ENCODE measurements at regions not wholly inside any gene's neighbourhood (a gene's known extent, or its start where the extent isn't known, plus 50 kb on each side); places are given as distances from the start of the nearest gene placed in this dataset.

DNA sequence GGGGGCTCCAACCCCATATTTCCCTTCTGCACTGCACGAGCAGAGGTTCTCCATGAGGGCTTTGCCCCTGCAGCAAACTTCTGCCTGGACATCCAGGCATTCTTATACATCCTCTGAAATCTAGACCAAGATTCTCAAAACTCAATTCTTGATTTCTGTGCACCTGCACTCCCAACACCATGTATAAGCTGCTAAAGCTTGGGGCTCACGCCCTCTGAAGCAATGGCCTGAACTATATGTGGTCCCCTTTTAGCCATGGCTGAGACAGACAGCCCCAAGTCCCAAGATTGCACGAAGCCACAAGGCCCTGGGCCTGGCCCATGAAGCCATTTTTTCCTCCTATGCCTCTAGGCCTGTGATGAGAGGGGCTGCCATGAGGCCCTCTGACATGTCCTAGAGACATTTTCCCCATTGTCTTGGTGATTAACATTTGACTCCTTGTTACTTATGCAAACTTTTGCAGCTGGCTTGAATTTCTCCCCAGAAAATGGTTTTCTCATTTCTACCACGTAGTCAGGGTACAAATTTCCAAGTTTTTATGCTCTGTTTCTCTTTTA lies 468.0 kb upstream of the SLIT2 start:
- no peak for DNase-seq (ENCODE audit: low read depth)

DNA sequence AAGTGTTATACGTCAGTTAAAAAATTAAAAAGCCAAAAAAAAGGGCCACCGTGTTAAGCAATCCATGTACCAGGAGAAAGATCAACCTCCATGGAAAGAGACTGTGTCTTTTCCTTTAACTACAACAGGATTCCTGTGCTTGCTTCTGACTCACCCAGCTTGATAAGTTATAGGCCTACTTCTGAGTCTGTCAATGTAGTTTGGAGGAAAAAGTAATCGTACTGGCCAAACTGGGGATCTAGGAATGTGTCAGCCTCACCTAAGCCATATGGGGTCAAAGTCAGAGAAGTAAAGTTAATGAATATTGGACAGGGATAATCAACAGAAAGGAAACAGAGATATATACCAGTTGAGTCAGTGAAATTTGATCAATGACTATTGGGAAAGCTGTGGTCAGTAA lies 470.8 kb upstream of the SLIT2 start:
- no peak for DNase-seq (ENCODE audit: low read depth)

DNA sequence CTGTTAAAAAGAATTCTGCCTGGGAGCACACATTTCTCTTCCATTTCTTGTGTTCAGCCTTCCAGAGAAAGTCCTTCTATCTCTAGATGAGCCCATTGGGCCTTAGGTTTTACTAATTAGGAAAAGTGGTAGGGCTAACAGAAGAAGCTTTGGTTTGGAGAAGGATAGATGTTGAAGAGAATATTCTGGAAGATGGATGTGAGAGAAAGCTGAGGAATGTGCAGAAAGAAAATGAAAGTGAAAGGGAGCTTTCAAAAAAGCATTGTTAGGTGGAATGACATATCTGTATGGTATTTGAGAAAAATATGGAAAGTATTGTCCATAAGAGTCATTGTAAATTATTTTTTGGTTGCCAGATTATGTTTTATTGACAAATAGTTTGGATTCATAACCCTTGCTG lies 474.8 kb upstream of the SLIT2 start:
- DNase-seq (ENCODE audit: low read depth), result no peak

DNA sequence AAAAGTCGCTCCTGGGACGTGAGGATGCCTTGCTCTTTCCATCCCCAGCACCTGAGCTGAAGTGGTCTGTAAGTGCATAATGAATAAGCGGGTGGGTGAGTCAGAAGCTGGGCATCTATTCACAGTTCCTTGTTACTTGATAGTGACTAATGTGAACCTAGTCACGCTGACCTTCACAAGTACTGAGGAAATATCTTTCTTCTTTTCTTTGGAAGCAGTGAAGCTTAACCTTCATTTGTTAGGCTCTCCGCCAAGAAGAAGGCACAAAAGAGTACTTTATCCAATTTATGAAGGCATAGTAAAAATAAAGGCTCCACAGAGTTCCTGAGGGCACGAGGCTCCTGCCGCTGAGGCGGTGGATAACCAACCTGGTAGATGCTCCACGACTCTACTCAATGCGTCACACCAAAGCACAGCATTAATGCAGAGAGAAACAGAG lies 475.7 kb upstream of the SLIT2 start:
- DNase-seq (ENCODE audit: low read depth), result peak; percentile 52

DNA sequence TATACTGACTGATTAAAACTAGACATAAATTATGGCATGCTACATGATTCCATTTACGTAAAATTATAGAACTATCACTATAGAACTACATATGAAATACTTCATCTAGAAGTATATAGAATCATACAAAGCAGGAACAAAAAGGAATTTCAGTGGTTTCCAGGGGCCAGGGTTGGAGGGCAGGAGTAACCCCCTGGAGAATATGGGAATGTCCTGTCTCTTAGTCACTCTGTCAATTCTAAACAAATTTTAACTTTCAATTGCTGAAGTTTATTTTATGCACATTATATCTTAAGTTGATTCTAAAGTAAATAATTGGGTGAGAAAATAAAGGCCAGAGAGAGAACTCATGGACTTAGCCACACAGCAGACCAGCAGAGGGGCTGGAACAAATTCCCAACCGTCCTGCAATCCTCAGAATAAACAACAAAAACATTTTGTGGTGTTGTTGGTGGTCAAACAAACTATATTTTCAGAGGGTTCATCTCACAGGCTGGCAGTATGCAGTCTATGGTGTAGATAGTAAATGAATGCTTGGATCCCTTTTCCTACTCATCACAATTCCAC lies 476.9 kb upstream of the SLIT2 start:
- DNase-seq (ENCODE audit: low read depth), result no peak

DNA sequence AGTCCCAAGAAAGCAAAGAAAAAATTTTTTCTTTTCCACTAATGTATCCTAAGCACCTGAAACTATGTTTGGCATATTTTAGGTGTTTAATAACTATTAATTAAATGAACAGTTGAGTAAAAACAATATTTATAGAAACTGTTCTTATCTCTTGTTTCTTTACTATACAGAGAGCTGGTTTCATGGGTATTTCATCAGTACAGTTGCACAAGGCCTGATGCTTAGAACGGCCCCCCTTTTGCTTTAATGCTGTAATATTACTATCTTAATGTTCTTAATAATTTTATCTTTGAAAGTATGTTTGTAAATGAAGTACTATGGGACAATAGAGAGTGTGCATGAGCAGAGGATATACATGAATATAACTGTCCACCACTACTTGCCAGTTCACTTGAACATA lies 479.1 kb upstream of the SLIT2 start:
- DNase-seq (ENCODE audit: low read depth), result no peak

DNA sequence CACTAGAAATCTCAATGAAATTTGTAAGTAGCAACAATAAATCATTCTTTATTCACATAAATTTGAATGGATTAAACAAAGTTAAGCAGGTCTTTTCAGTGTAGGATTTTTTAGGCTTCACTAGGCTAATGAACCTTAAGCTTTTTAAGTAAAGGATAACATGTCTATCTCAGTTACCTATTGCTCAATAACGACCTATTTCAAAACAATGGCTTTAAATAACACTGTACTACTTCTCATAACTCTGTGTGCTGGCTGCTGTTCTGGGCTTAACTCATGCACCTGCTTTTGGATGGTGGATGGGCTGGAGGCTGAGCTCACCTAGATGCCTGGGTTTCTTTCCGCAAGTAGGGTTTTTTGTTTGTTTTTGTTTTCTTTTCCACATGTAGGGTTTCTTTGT lies 495.0 kb upstream of the SLIT2 start:
- DNase-seq (ENCODE audit: low read depth), result no peak

DNA sequence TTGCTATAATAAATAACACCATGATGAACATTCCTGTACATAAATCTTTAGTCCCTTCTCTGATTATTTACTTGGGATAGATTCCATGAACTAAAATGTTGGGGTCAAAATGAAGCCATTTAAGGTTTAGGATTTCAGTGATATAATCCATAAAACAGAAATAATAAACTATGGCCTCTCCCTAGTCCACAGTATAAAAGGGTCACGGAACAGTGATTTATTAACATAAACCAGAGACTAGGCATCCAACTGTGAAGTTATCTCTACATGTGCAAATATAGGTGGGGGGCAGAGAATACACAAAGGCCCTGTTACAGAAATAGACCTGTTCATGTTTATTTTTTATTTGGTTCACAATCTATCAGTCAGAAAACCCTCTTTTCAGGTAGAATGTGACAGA lies 499.1 kb upstream of the SLIT2 start:
- no peak for DNase-seq (ENCODE audit: low read depth)

DNA sequence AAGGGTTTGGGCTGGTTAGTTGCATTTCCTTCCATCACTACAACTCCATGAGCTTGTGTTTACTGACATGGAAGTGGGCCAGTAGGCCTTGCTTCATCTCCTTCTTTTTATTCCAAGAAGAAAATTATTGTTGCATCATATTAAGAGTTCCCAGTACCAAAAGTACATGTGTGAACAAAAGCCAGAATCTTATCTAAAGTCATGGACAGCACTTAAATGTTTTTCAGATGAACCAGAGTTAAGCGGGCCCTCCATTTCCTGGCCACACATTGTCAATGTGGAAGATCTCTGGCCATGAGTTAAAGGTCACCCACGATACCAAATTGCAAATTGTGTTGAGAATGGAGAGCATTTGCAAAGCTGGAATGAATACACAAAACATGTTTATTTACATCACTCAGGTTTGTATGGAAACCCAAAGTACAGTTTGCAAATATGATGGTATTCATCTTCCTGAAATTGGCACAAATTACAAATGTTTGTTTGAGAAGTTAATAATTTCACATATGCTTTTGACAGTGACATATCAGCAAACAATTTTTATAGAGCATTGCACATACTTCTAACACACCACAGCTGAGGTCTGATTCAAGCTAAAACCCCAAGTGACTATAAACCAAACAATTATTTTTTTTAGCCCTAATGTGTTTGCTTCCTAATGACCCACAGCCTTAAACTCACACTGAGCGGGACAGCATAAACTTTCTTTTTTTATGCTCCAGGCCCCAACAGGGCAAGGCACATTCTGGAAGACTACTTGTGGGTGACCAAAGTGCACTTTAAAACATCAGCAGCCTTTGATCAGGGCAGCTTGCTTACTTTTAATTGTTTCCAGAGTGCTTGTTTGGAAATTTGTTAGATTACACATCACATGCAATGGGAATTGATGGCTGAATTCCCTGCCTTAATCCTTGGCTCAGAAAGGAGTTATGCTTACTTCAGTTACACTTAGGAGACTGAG lies 502.9 kb upstream of the SLIT2 start:
- DNase-seq (ENCODE audit: low read depth), result peak; percentile 93

DNA sequence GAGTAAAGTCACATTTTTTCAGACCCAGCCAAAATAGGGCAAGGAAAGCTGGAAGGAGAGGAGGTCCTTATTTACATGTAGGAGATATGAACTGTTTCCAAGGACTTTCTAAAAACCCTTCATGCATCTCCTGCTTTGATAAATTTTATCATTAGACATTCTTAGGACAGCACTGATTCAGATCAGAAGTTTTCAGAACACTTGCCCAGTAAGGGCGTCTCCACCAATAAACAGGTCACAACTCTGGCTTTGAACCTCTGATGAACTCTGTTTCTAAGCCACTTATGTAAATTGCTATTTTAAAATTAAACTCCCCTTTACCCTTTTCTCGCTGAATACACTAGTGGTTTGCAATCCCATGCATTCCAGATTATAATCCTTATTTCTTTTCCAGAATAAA lies 505.3 kb upstream of the SLIT2 start:
- no peak for DNase-seq (ENCODE audit: low read depth)

DNA sequence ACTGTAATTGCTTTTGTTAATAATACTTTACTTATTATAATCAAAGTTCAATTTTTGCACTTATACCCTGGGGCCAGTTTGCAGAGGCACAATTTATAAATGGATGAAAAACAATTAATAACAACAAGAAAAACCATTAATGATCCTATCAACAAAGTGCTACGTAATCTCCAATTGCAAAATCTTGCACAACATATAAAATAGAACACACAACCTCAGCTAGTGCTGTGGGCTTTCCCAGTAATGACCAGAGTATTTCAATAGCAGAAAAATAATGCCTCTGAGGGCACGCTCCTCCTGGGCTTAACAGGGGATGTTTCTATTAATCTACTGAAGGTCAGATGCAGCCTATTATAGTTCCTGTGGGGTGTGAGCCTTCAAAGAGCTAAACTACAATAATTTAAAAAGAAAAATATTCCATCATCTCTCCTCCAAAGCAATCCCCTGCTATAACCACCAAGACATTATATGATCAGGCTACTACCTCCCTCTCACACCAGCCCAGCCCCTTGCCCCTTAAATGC lies 508.5 kb upstream of the SLIT2 start:
- no peak for DNase-seq (ENCODE audit: low read depth)

DNA sequence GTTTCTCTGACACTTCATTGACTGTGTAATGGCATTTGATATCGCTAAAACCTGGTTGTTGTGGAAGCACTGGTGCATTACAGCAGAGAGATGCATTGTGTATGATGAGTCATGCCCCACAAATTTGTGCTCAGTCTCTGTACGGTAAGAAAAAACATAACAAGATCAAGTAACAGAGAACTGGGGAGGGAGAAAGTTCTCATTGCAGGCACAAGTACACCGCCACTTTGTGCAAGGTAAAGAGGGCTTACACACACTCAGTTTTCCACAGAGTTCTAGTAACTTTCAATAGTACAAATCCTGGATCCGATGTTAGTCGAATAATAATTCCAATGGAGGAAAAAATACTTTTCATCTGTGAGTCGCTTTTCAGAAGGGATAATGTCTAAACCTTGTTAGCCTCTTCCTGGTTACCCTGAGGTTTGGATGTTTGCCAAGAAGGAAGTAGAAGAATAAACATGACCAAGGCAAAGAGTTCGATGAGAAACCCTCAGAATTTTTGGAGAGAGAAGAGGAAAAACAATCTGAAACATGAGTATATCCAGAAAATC lies 512.5 kb upstream of the SLIT2 start:
- DNase-seq (ENCODE audit: low read depth), result peak; percentile 86

DNA sequence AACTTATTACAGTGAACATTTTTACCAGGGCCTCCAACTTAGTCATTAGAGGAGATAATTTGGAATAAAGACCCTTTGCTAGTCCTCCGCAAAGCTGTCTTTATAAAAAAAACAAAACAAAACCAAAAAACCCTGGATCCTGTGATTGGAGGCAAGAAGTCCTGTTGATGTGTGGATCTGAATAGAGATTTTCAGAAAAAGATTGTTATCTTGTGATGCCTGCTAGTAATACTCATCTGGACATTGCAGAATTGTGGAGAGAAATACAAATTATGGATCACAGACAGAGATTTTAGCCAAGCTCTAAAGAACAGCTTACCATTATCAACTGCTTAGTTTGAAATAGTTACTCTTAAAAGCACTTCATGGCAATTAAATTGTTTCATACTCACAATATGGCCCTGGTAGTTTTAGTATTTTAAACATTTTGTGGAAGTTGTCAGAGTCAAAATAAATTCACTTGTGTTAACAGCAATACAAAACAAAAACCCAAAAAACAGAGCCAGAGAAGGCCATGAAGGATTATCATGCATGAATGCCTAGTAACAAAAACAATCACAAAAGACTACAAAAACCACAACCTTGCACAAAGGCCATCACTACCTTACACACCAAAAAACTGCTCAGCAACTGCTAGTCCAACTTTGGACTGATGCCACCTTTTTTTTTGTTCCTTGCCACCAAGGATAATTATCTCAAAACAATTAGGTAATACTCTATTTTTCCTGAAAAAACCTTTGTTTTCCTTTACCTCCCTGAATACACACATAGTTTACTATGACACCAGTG lies 514.5 kb upstream of the SLIT2 start:
- no peak for DNase-seq (ENCODE audit: low read depth)

DNA sequence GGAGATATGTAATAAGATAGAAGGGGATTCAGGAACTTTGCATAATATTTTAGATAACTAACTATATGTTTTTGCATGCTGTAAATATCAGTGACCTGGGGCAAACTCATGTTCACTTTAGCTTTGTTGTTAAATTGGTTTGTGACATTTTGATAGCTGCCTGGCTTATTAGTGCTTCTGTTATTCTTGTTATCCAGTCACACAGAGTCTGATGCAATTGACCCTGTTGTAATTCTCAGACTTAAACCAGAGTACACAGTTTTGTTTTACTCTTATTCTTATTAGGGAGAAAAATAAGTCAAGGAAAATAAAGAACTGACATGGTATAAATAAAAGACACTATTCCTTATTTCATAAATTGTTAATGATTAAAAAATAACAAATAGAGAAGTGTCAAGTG lies 516.7 kb upstream of the SLIT2 start:
- DNase-seq (ENCODE audit: low read depth), result peak; percentile 43

DNA sequence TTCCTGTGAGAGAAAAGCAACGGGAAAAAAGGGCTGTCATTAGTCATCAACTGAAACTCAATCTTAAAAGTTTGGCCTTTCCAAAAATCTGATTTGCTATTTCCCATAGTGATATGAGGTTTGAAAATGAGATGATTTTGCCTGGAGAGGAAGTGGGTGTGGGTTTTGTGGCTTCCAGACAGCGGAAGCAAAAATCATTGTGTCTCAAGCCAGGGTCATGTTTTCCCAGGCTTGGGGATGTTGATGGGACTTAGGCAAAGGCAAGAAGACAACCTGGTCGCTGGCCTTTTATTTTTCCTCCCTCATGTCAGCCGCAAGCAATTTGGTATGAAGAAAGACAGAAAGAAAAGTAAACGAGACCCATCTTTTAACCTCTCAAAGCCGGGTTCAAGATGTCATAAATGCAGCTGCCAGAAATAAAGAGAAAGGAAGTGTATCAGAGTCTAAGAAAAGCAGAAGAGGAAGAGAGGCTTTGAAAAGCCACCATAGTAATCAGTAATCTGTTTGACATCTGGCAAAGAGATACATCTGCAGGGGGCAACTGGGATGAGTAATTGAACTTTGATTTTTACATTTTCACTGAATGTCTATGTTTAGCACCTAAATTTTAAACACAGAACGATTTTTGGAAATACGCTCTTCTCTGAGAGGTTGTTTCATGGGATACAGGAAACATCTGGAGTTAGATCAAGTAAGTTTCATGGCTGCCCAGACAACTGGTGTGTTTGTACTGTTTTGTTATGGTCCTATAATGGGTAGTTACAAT lies 521.6 kb upstream of the SLIT2 start:
- no peak for DNase-seq (ENCODE audit: low read depth)

DNA sequence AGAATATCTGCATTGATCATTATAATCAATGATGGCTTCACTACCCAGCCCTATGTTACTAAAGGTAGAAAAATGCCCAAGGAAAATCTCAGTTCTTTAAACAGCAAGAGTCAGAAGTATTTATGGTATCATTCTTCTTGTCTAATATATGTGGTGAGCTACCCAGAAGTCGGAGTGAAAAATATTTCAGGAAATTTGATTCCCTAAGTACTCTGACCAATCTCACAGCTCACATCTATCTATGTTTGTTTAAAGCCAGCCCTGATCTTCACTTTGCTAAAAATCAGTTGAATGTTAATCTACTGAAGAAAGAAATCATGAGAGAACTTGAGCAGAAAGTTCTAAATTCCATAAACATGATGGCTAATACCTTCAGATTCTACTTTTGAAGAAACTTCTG lies 522.9 kb upstream of the SLIT2 start:
- no peak for DNase-seq (ENCODE audit: low read depth)

DNA sequence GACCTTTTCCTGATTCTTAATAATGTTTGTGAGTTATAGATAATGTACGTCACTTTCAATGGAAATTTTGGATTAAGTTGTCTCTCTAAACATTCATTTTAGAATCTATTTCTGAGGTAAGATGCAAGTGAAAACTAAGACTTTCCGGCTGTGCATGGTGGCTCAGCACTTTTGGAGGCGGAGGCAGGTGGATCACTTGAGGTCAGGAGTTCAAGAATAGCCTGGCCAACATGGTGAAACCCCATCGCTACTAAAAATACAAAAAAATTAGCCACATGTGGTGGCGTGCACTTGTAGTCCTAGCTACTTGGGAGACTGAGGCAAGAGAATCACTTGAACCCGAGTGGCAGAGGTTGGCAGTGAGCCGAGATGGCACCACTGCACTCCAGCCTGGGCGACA lies 524.6 kb upstream of the SLIT2 start:
- DNase-seq (ENCODE audit: low read depth), result no peak

DNA sequence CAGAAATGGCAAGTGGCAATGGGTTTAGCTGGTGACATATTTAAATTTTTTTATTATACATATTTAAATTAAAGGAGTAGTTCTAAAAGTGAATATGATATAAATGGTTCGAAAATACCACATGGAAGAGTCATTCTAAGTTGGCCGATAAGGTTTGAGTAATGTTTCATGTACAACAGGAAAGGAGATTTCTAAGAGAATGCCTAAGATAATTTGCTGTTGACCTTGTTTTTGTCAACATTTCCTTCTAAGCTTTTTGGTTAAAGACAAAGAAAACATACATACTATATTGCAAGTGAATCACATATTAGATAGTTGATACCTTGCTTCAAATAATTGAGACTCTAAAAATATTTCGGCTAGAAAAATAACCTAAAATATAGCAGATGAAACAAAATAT lies 526.6 kb upstream of the SLIT2 start:
- no peak for DNase-seq (ENCODE audit: low read depth)

DNA sequence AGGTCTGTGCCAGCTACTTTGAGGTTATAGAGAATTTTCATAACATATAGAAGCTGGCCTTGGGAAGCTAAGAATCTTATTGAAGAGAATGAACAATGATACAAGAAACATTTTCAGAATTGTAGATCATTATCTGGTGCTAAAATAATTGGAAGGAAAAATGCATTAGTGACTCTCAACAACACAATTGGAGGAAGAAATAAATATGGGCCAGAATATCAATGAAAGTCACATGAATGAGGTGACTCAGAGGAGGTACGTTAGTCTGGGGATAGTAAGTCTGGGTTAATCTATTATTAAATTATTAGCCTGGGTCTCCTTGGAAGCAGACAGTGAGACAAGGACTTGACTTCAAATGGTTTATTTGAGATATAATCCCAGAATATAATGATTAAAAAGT lies 529.3 kb upstream of the SLIT2 start:
- DNase-seq (ENCODE audit: low read depth), result no peak

DNA sequence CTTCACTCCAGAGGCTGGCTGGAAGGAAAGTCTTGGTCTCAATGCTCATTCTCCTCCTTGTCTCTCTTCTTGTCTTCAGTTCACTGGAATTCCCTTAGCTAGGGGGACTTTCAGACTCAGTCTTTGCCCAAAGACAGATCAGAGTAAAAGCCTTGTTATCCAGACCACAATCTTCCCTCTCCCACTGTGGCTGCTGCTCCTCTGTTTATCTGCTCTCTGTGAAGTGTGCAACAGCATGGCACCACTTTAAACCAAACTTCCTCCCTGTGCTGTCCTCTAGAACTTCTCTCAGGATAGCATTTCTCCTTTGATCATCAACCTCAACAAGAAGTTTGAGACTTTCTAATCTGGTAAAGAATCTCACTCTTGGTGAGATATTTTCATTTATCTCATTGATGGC lies 530.1 kb upstream of the SLIT2 start:
- DNase-seq (ENCODE audit: low read depth), result no peak

DNA sequence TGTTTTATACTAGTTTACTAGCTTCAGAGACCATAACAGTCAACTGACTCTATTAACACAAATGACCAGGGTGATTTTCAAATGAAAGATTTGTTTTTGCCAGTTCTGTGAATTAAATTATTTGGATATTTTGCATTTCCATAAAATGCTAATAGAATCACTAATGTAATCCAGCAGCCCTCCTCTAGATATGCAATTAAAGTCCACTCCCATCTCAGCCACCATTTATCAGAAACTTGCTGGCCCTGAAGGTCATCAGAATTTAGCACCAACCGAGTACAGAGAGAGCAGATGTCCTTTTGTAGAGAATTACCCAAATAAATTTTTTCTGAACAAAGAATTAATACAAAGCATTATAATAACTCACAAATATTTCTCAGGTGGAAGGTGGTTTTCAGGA lies 531.1 kb upstream of the SLIT2 start:
- DNase-seq (ENCODE audit: low read depth), result no peak
